Stomach (tissue), 8 donors: ENCODE measurements at regions not wholly inside any gene's neighbourhood (a gene's known extent, or its start where the extent isn't known, plus 50 kb on each side); places are given as distances from the start of the nearest gene placed in this dataset.

Experiments used
- DNase-seq, 2 donors: peaks; one replicate each; pipeline versions ENCODE4 v3.0.0 to v3.0.0-alpha.2; 2013 to 2019
- H3K27ac ChIP-seq, 5 donors: fragments of 200-600 bp in 4 of 5; sonication (generic) in 4 of 5; one replicate each; pipeline ENCODE4 v1.5.1; 2013 to 2019; ENCODE audit warnings: mild to moderate bottlenecking in 1 of 5, moderate library complexity in 1 of 5
- H3K27me3 ChIP-seq, 3 donors: fragments of 200-600 bp; sonication (generic); one replicate each; pipeline ENCODE4 v1.5.1; 2017 to 2019; ENCODE audit warnings: mixed run types in 1 of 3
- H3K36me3 ChIP-seq, 4 donors: fragments of 200-600 bp; sonication (generic); 1 replicate in 3 of 4; 2 replicates in 1 of 4; pipeline ENCODE4 v1.5.1; 2016 to 2019
- H3K4me1 ChIP-seq, 4 donors: fragments of 200-600 bp; sonication (generic); one replicate each; pipeline ENCODE4 v1.5.1; 2016 to 2019
- H3K4me3 ChIP-seq, 4 donors: fragments of 200-600 bp; sonication (generic) in 3 of 4; one replicate each; pipeline ENCODE4 v1.5.1; 2016 to 2019; ENCODE audit warnings: mild to moderate bottlenecking in 1 of 4
- H3K9me3 ChIP-seq, 4 donors: fragments of 200-600 bp; sonication (generic); one replicate each; pipeline ENCODE4 v1.5.1; 2016 to 2019
- EP300 ChIP-seq: sonication (generic); formaldehyde crosslinking; IDR thresholded peaks from one replicate; pipeline ENCODE4 v1.6.1; 2017; ENCODE audit warnings: antibody characterized with exemption
- POLR2A ChIP-seq, 4 donors: fragments of 450-650 bp; IDR thresholded peaks; one replicate each; pipeline ENCODE4 v1.6.1; 2016; ENCODE audit warnings: antibody characterized with exemption in 4 of 4, control low read depth in 2 of 4, mild to moderate bottlenecking in 1 of 4, moderate library complexity in 1 of 4
- POLR2AphosphoS5 ChIP-seq, 3 donors: sonication (generic); formaldehyde crosslinking; IDR thresholded peaks; one replicate each; pipeline ENCODE4 v1.6.1; 2016; ENCODE audit warnings: antibody characterized with exemption in 3 of 3
- WGBS, 5 donors: extraction: QIAGEN DNeasy Blood & Tissue Kit in 3 of 5; methylation state at CpG; one replicate each; pipeline versions ENCODE4 v1.1.5 to v1.1.7; 2013 to 2018; 5-methylcytosine and 5-hydroxymethylcytosine counted together
- intact Hi-C: fragments of 100-400 bp; cut with DNase I; formaldehyde crosslinking; loops from one replicate; pipeline ENCODE4 v1.15.1; 2023; ENCODE audit warnings: low total_unique reads
- TF ChIP-seq, protein P1 (sequence below), 7 experiments: fragments of 450-650 bp in 4 of 7; fragments of 200-600 bp in 3 of 7; sonication (generic) in 3 of 7; IDR thresholded peaks; one replicate each; pipeline ENCODE4 v1.5.1; 2016 to 2019; ENCODE audit warnings: antibody characterized with exemption in 7 of 7, control low read depth in 2 of 7, mild to moderate bottlenecking in 1 of 7
- donor health status: healthy with polysubstance abuse.
- donor health status: Bipolar disorder and iron deficiency.
- donor health status: healthy.

GRCh38 chr5:81881595-81881994, 90.2 kb upstream of the ATG10 start:
- Histone ChIP-seq H3K27ac (no peak overlapping the region), H3K27me3 (no peaks in the 10 kb centered on the region), H3K4me3 (no peak overlapping the region), H3K36me3 (no peaks in the 10 kb centered on the region), H3K9me3 (no peaks in the 10 kb centered on the region), H3K4me1 (no peaks in the 10 kb centered on the region)
- intact Hi-C loops, result no loop called here
- no peak for DNase-seq
- no peak for TF ChIP-seq EP300
- TF ChIP-seq POLR2A (IDR thresholded peaks at IDR 0.05), result no peak
- TF ChIP-seq, protein P1, sequence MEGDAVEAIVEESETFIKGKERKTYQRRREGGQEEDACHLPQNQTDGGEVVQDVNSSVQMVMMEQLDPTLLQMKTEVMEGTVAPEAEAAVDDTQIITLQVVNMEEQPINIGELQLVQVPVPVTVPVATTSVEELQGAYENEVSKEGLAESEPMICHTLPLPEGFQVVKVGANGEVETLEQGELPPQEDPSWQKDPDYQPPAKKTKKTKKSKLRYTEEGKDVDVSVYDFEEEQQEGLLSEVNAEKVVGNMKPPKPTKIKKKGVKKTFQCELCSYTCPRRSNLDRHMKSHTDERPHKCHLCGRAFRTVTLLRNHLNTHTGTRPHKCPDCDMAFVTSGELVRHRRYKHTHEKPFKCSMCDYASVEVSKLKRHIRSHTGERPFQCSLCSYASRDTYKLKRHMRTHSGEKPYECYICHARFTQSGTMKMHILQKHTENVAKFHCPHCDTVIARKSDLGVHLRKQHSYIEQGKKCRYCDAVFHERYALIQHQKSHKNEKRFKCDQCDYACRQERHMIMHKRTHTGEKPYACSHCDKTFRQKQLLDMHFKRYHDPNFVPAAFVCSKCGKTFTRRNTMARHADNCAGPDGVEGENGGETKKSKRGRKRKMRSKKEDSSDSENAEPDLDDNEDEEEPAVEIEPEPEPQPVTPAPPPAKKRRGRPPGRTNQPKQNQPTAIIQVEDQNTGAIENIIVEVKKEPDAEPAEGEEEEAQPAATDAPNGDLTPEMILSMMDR (IDR thresholded peaks at IDR 0.05), result no peak
- no peak for TF ChIP-seq POLR2AphosphoS5 (IDR thresholded peaks at IDR 0.05)
- WGBS, 5 donors, result 30 to 51% (median 42%) methylated on average over 2 of the region's 2 CpGs

GRCh38 chr5:81879936-81880335, 91.9 kb upstream of the ATG10 start:
- Histone ChIP-seq H3K27ac (no peak overlapping the region), H3K9me3 (no peaks in the 10 kb centered on the region), H3K4me1 (no peaks in the 10 kb centered on the region), H3K4me3 (no peak overlapping the region), H3K36me3 (no peaks in the 10 kb centered on the region), H3K27me3 (no peaks in the 10 kb centered on the region)
- no peak for DNase-seq
- 75 to 89% (median 87%) methylated on average over 3 of the region's 3 CpGs for WGBS, 5 donors
- TF ChIP-seq POLR2A (IDR thresholded peaks at IDR 0.05), result no peak
- no peak for TF ChIP-seq POLR2AphosphoS5 (IDR thresholded peaks at IDR 0.05)
- intact Hi-C loops, result no loop called here

DNA sequence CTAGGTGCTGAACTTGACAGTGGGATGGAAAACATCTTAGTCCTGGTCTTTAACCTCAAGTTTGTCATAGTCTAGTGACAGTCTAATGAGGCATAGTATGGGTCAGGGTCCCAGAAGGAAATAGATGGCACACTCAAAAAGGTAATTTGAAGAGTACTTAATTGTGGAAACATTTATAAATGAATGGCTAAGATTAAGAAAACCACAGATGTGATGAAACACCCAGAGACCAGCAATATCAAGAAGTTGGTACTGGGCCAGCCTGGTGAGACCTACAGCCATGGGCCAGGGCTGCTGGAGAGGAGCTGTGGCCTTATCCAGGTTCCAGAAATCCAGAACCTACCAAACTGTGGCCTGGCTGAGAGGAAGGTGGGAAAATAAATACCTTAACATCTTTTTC, 93.5 kb upstream of the ATG10 start:
- Histone ChIP-seq H3K36me3 (no peaks in the 10 kb centered on the region), H3K9me3 (no peaks in the 10 kb centered on the region)
- intact Hi-C loops, result no loop called here

DNA sequence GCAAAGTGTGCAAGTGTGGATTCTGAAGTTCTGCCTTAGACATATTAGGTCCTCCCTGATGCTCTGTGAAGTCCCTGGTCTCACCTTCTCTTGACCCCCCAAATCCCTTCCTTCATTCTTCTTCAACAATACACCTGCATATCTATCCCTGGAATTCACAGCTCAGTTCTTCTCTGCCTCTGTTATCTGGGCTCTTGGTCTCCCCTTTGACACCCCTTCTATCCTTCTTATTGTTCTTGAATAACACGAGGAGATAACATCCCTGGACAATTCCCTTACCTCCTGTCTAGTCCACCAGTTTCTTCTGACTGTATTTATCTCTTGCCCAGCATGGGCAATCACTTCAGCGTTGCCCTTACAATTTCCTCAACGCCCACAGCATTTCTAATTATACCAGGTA, 104.8 kb upstream of the ATG10 start:
- TF ChIP-seq POLR2A (IDR thresholded peaks at IDR 0.05) (no peak), EP300 (no peak), POLR2AphosphoS5 (IDR thresholded peaks at IDR 0.05) (no peak)
- TF ChIP-seq, protein P1 (IDR thresholded peaks at IDR 0.05), result no peak
- no peaks in the 10 kb centered on the region for H3K4me1 ChIP-seq
- H3K9me3 ChIP-seq, result no peaks in the 10 kb centered on the region
- no peaks in the 10 kb centered on the region for H3K36me3 ChIP-seq
- no peak for DNase-seq
- no peak overlapping the region for H3K4me3 ChIP-seq
- H3K27me3 ChIP-seq, result no peaks in the 10 kb centered on the region
- intact Hi-C loops, result loop anchor here (10.0 kb wide), 2 partner anchors 118 to 352 kb away; no protein-coding TSS in a partner anchor
- H3K27ac ChIP-seq, result no peak overlapping the region
- 72 to 84% (median 75%) methylated on average over 3 of the region's 3 CpGs for WGBS, 5 donors

More for the DNA sequence above, 93.5 kb upstream of the ATG10 start:
- no peaks in the 10 kb centered on the region for H3K4me1 ChIP-seq
- H3K4me3 ChIP-seq, result no peak overlapping the region
- DNase-seq, result no peak
- H3K27ac ChIP-seq, result no peak overlapping the region
- H3K27me3 ChIP-seq, result no peaks in the 10 kb centered on the region
- TF ChIP-seq, protein P1 (IDR thresholded peaks at IDR 0.05), result no peak
- TF ChIP-seq POLR2AphosphoS5 (IDR thresholded peaks at IDR 0.05) (no peak), EP300 (no peak), POLR2A (IDR thresholded peaks at IDR 0.05) (no peak)

DNA sequence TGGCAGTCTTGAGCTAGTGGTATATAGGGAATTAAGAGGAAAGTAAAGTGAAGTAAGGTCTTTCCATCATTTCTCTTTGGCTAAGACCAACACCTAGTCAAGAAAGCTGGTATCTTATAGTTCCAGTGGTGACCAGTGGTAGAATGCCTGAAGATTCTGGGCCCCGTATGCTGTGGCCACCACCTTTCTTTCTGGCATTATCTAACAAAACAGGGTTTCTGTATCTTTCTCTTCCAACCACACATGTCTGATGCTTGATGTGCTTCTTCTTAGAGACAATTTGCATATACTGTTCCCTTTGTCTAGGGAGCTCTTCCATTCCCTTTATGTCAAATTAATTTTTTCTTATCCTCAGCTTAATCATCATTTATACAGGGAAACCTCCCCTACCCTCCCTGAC, 109.9 kb upstream of the SSBP2 start:
- intact Hi-C loops, result loop anchor here (10.0 kb wide), 2 partner anchors 124 to 346 kb away; no protein-coding TSS in a partner anchor
- Histone ChIP-seq H3K4me3 (no peak overlapping the region), H3K27ac (no peak overlapping the region), H3K4me1 (peaks cover 10 to 23% (median 12%) of the 10 kb centered on the region in 4 donors), H3K9me3 (no peaks in the 10 kb centered on the region), H3K27me3 (no peaks in the 10 kb centered on the region), H3K36me3 (no peaks in the 10 kb centered on the region)
- 88 to 92% (median 90%) methylated on average over 1 of the region's 1 CpG for WGBS, 5 donors
- no peak for DNase-seq
- TF ChIP-seq POLR2A (IDR thresholded peaks at IDR 0.05) (no peak), EP300 (no peak), POLR2AphosphoS5 (IDR thresholded peaks at IDR 0.05) (no peak)
- TF ChIP-seq, protein P1 (IDR thresholded peaks at IDR 0.05), result no peak
